ENCODE measurements at regions not wholly inside any gene's neighbourhood (a gene's known extent, or its start where the extent isn't known, plus 50 kb on each side); places are given as distances from the start of the nearest gene placed in this dataset.
"Not testable (repeated sequence)": the region's sequence is repeated elsewhere in the genome, so short reads cannot be mapped to it uniquely, and the experiment has no call there.

DNA sequence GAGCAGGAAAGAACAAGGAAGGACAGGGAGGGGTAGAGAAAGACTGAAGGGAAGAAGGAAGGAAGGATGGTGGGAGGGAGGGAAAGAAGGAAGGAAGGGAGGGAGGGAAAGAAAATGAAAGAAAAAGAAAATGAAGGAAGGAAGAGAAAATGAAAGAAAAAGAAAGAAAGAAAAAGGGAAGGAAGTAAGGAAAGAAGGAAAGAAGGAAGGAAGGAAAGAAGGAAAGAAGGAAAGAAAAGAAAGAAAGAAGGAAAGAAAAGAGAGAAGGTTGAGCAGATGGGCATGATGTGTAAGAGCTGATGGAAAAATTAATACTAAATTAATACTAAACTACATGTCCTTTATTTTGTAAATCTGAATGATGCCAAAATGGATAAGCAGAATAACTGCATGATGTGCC is 418.3 kb upstream of the CDIN1 start:
- no peaks in the 10 kb centered on the region for H3K36me3 ChIP-seq
- DNase-seq, result no peak
- H3K27ac ChIP-seq, result no peak overlapping the region
- H3K4me1 ChIP-seq, result no peaks in the 10 kb centered on the region
- TF ChIP-seq, protein P1, sequence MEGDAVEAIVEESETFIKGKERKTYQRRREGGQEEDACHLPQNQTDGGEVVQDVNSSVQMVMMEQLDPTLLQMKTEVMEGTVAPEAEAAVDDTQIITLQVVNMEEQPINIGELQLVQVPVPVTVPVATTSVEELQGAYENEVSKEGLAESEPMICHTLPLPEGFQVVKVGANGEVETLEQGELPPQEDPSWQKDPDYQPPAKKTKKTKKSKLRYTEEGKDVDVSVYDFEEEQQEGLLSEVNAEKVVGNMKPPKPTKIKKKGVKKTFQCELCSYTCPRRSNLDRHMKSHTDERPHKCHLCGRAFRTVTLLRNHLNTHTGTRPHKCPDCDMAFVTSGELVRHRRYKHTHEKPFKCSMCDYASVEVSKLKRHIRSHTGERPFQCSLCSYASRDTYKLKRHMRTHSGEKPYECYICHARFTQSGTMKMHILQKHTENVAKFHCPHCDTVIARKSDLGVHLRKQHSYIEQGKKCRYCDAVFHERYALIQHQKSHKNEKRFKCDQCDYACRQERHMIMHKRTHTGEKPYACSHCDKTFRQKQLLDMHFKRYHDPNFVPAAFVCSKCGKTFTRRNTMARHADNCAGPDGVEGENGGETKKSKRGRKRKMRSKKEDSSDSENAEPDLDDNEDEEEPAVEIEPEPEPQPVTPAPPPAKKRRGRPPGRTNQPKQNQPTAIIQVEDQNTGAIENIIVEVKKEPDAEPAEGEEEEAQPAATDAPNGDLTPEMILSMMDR (IDR thresholded peaks at IDR 0.05), result no peak
- no peak for TF ChIP-seq POLR2AphosphoS5 (IDR thresholded peaks at IDR 0.05)
- TF ChIP-seq POLR2A (IDR thresholded peaks at IDR 0.05), result no peak
- TF ChIP-seq EP300 (IDR thresholded peaks at IDR 0.05), result no peak
- peaks cover 0 to 5% (median 0%) of the 10 kb centered on the region in 4 donors for H3K9me3 ChIP-seq
- H3K4me3 ChIP-seq, result no peak overlapping the region
- intact Hi-C loops (cut with DNase I; ENCODE audit: low total_unique reads), result no loop called here
- H3K27me3 ChIP-seq, result no peaks in the 10 kb centered on the region

DNA sequence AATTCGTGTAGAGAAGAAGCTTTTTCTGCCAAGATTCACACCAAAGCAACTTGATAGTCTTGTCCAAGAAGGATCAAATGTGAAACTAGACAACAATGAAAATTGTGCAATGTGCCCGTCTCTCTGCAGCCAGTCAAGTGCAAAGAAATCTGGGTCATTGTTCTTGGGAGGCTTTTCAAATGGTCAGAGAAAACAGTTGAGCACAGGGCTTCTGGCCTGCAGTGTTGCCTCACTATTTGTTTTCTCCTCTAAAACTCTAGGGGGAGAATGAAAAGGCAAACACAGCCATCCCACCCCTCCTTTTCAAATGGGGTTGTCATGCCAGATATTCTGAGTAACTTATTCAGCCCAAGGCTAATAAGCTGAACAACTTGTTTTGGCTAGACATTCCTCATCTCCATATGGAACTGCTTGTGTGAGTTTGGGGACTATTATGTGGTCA is 417.6 kb upstream of the CDIN1 start:
- intact Hi-C loops (cut with DNase I; ENCODE audit: low total_unique reads), result no loop called here
- H3K4me1 ChIP-seq, result no peaks in the 10 kb centered on the region
- 24 to 45% (median 32%) methylated on average over 2 of the region's 2 CpGs for WGBS, 5 donors
- peaks cover 0 to 5% (median 0%) of the 10 kb centered on the region in 4 donors for H3K9me3 ChIP-seq
- no peaks in the 10 kb centered on the region for H3K36me3 ChIP-seq
- H3K27me3 ChIP-seq, result no peaks in the 10 kb centered on the region
- H3K4me3 ChIP-seq, result no peak overlapping the region
- peak in 1 of 2 donors; percentile 20 for DNase-seq
- TF ChIP-seq, protein P1 (IDR thresholded peaks at IDR 0.05), result no peak
- TF ChIP-seq EP300 (IDR thresholded peaks at IDR 0.05), result no peak
- no peak for TF ChIP-seq POLR2A (IDR thresholded peaks at IDR 0.05)
- no peak for TF ChIP-seq POLR2AphosphoS5 (IDR thresholded peaks at IDR 0.05)
- no peak overlapping the region for H3K27ac ChIP-seq

DNA sequence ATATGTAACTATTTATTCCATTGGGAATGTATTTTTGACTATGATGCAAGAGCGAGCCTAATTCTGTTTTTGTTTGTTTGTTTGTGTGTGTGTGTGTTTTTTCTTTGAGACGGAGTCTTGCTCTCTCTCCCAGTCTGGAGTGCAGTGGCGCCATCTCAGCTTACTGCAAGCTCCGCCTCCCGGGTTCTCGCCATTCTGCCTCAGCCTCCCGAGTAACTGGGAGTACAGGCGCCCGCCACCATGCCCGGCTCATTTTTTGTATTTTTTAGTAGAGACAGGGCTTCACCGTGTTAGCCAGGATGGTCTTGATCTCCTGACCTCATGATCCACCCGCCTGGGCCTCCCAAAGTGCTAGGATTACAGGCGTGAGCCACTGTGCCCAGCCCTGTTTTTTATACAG is 415.4 kb upstream of the CDIN1 start:
- H3K9me3 ChIP-seq; H3K27ac ChIP-seq; DNase-seq; intact Hi-C loops (cut with DNase I; ENCODE audit: low total_unique reads); H3K4me3 ChIP-seq; H3K27me3 ChIP-seq; H3K36me3 ChIP-seq; H3K4me1 ChIP-seq: not testable (repeated sequence)
- 93 to 96% (median 95%) methylated on average over 13 of the region's 13 CpGs for WGBS, 5 donors

DNA sequence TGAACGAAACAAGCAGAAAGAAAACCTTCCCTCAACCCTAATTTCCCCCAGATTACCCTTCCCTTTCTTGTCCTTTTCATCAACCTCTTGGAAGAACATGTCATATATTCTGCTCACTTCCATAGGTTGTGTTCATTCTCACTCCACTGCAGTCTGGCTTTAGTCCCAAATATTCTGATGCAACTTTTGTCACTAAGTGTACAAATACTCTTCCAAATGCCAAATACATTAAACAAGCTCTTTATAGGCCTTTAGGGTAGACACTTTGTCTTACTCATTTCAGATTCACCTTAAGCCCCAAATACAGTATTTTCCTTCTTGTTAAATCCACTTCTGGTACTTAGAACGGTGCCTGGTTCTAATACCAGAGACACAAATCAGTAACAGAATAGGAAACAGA is 406.5 kb upstream of the CDIN1 start:
- intact Hi-C loops (cut with DNase I; ENCODE audit: low total_unique reads), result no loop called here
- no peak for TF ChIP-seq EP300 (IDR thresholded peaks at IDR 0.05)
- TF ChIP-seq, protein P1 (IDR thresholded peaks at IDR 0.05), result no peak
- no peak for TF ChIP-seq POLR2A (IDR thresholded peaks at IDR 0.05)
- TF ChIP-seq POLR2AphosphoS5 (IDR thresholded peaks at IDR 0.05), result no peak
- Histone ChIP-seq H3K36me3 (no peaks in the 10 kb centered on the region), H3K4me3 (no peak overlapping the region), H3K27me3 (no peaks in the 10 kb centered on the region), H3K9me3 (no peaks in the 10 kb centered on the region), H3K4me1 (peaks cover 6 to 25% (median 15%) of the 10 kb centered on the region in 4 donors), H3K27ac (no peak overlapping the region)
- WGBS, 5 donors, result 68 to 88% (median 73%) methylated on average over 2 of the region's 2 CpGs
- no peak for DNase-seq

DNA sequence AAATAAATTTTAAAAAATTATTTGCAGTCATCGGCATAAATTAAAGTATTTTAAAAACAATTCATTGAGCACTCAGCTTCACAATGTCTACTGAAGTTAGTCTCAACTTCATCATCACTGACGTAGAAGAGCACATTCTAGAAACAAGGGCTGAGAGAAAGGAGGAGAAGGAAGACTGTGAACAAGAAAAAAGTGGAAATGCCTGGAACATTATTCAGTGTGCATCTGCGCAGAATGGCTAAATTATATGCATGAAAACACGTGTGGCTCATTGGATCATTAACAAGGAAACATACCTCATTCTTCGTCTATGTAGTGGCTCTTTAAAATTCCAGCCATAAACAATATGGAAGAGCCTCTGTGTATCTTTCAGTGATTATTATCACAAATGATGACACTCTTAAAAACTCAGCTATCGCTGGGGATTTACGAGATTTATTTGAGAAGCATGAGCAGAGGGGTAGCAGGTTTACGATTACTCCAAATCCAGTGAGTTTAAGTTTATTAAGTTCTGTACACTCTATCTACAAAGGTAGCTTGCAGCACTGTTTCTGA is 404.2 kb upstream of the CDIN1 start:
- no peak for TF ChIP-seq EP300 (IDR thresholded peaks at IDR 0.05)
- TF ChIP-seq POLR2AphosphoS5 (IDR thresholded peaks at IDR 0.05), result no peak
- TF ChIP-seq, protein P1 (IDR thresholded peaks at IDR 0.05), result no peak
- no peak for TF ChIP-seq POLR2A (IDR thresholded peaks at IDR 0.05)
- Histone ChIP-seq H3K4me3 (no peak overlapping the region), H3K4me1 (peaks cover 6 to 30% (median 18%) of the 10 kb centered on the region in 4 donors), H3K27ac (no peak overlapping the region), H3K36me3 (no peaks in the 10 kb centered on the region), H3K27me3 (no peaks in the 10 kb centered on the region), H3K9me3 (no peaks in the 10 kb centered on the region)
- DNase-seq, result no peak
- intact Hi-C loops (cut with DNase I; ENCODE audit: low total_unique reads), result no loop called here
- WGBS, 5 donors, result 83 to 90% (median 86%) methylated on average over 8 of the region's 8 CpGs
